ENCODE measurements at regions not wholly inside any gene's neighbourhood (a gene's known extent, or its start where the extent isn't known, plus 50 kb on each side); places are given as distances from the start of the nearest gene placed in this dataset.

DNA sequence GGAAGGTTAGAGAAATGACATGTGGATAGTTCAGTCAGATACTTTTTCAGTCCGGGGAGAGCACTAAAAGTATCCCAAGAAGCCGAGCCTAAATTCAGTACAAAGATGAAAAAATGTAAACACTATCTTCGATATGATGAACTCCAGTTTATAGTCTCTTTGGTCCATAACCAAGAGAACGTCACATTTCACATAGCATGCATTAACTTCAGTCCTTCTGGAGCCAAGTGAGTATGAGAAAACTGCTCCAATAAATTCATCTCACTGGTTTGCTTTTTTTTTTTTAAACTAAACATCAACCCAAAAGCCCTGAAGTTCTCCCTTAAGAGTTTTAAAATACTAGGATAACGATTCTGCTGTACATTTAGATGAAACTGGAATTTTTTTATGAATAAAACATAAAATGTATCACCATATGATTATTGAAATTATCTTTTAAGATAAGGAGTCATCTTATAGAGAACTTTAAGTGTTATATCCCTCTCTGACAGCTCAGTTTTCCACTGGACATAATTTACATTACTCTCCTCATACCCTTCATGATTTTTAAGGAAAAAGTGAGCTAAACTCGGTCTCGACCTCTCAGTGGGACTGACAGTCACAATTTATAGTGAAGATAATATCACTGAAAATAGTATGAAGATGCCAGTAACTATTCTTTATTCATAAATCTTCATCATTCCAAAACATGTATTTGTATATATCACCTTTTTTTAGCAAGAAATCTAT lies 841.5 kb upstream of the FLRT2 start:
- Histone ChIP-seq H3K27me3 (ENCODE audit: insufficient read depth, low read length) (no peaks in the 10 kb centered on the region), H3K79me2 (ENCODE audit: insufficient read depth, low read length) (no peaks in the 10 kb centered on the region), H3K4me3 (ENCODE audit: low read depth, low read length, poor library complexity, severe bottlenecking) (no peak overlapping the region), H3F3A (ENCODE audit: insufficient read depth, low read length) (no peaks in the 10 kb centered on the region), H4K20me1 (ENCODE audit: insufficient read depth, low read length) (no peaks in the 10 kb centered on the region), H3K27ac (ENCODE audit: low read depth, low read length, poor library complexity, severe bottlenecking) (no peak overlapping the region), H2AFZ (ENCODE audit: low read length) (no peak overlapping the region), H3K9ac (ENCODE audit: low read length) (no peak overlapping the region), H3K36me3 (ENCODE audit: insufficient read depth, low read length) (no peaks in the 10 kb centered on the region), H3K4me1 (ENCODE audit: insufficient read depth, low read length, severe bottlenecking) (no peaks in the 10 kb centered on the region), H3K9me2 (ENCODE audit: low read depth, low read length) (no peaks in the 10 kb centered on the region), H3K4me2 (ENCODE audit: low read length) (no peak overlapping the region), H3K9me3 (ENCODE audit: low read length) (no peaks in the 10 kb centered on the region)
- no peak for TF ChIP-seq EZH2 (IDR thresholded peaks at IDR 0.05; ENCODE audit: borderline replicate concordance, low read length)
- TF ChIP-seq, protein P1, sequence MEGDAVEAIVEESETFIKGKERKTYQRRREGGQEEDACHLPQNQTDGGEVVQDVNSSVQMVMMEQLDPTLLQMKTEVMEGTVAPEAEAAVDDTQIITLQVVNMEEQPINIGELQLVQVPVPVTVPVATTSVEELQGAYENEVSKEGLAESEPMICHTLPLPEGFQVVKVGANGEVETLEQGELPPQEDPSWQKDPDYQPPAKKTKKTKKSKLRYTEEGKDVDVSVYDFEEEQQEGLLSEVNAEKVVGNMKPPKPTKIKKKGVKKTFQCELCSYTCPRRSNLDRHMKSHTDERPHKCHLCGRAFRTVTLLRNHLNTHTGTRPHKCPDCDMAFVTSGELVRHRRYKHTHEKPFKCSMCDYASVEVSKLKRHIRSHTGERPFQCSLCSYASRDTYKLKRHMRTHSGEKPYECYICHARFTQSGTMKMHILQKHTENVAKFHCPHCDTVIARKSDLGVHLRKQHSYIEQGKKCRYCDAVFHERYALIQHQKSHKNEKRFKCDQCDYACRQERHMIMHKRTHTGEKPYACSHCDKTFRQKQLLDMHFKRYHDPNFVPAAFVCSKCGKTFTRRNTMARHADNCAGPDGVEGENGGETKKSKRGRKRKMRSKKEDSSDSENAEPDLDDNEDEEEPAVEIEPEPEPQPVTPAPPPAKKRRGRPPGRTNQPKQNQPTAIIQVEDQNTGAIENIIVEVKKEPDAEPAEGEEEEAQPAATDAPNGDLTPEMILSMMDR (IDR thresholded peaks at IDR 0.05; ENCODE audit: low read length), result no peak

DNA sequence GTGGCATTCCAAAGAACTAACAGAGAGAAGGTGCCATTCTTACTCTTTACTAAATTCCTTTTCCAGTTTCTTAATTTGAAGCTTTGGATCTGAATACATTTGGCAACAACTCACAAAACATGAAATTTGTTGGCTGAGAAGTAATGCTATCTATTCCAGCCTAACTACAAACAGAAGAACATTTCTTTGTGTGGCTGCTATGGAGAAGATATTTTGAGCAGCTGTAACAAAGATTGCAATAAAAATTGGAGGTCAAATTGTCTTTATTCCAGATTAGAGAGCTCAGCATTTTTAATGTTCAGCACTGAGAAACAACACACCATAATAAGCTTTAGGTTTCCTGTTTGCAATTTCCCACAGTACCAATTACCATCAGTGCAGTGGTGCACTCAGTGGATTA lies 835.8 kb upstream of the FLRT2 start:
- no peak overlapping the region for H2AFZ ChIP-seq (ENCODE audit: low read length)

DNA sequence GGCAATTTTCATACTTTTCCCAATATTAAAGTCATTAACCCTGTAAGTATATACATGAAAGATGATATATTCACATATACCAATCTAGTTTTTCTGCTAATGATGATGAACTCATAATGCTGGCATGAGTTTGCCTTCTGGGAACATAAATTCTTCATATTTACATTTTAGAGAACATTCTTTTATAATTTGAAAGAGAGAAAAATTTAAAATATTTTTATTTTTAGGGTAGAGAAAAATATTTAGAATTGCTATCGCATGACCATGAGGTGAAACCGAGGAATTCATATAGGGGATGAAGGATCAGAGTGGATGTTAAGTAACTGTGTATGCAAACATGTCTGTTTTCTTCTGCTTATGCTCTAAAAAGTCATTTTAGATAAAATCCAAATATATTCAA lies 825.3 kb upstream of the FLRT2 start:
- H3K27ac ChIP-seq (ENCODE audit: low read depth, low read length, poor library complexity, severe bottlenecking), result no peak overlapping the region
- H2AFZ ChIP-seq (ENCODE audit: low read length), result no peak overlapping the region
- H3K9ac ChIP-seq (ENCODE audit: low read length), result no peak overlapping the region
- H3F3A ChIP-seq (ENCODE audit: insufficient read depth, low read length), result no peaks in the 10 kb centered on the region
- H3K9me3 ChIP-seq (ENCODE audit: low read length), result no peaks in the 10 kb centered on the region
- H3K4me3 ChIP-seq (ENCODE audit: low read depth, low read length, poor library complexity, severe bottlenecking), result no peak overlapping the region
- no peaks in the 10 kb centered on the region for H3K79me2 ChIP-seq (ENCODE audit: insufficient read depth, low read length)
- H3K4me2 ChIP-seq (ENCODE audit: low read length), result no peak overlapping the region
- no peak for TF ChIP-seq EZH2 (IDR thresholded peaks at IDR 0.05; ENCODE audit: borderline replicate concordance, low read length)
- TF ChIP-seq, protein P1 (IDR thresholded peaks at IDR 0.05; ENCODE audit: low read length), result no peak
- H3K4me1 ChIP-seq (ENCODE audit: insufficient read depth, low read length, severe bottlenecking), result no peaks in the 10 kb centered on the region
- no peaks in the 10 kb centered on the region for H3K9me2 ChIP-seq (ENCODE audit: low read depth, low read length)
- no peaks in the 10 kb centered on the region for H3K27me3 ChIP-seq (ENCODE audit: insufficient read depth, low read length)
- no peaks in the 10 kb centered on the region for H3K36me3 ChIP-seq (ENCODE audit: insufficient read depth, low read length)
- H4K20me1 ChIP-seq (ENCODE audit: insufficient read depth, low read length), result no peaks in the 10 kb centered on the region

More for the DNA sequence above, 835.8 kb upstream of the FLRT2 start:
- no peak for TF ChIP-seq EZH2 (IDR thresholded peaks at IDR 0.05; ENCODE audit: borderline replicate concordance, low read length)
- TF ChIP-seq, protein P1 (IDR thresholded peaks at IDR 0.05; ENCODE audit: low read length), result no peak
- Histone ChIP-seq H4K20me1 (ENCODE audit: insufficient read depth, low read length) (no peaks in the 10 kb centered on the region), H3K27me3 (ENCODE audit: insufficient read depth, low read length) (no peaks in the 10 kb centered on the region), H3K4me1 (ENCODE audit: insufficient read depth, low read length, severe bottlenecking) (no peaks in the 10 kb centered on the region), H3K79me2 (ENCODE audit: insufficient read depth, low read length) (no peaks in the 10 kb centered on the region), H3K9me3 (ENCODE audit: low read length) (no peaks in the 10 kb centered on the region), H3K4me2 (ENCODE audit: low read length) (no peak overlapping the region), H3K9me2 (ENCODE audit: low read depth, low read length) (no peaks in the 10 kb centered on the region), H3F3A (ENCODE audit: insufficient read depth, low read length) (no peaks in the 10 kb centered on the region), H3K4me3 (ENCODE audit: low read depth, low read length, poor library complexity, severe bottlenecking) (no peak overlapping the region), H3K36me3 (ENCODE audit: insufficient read depth, low read length) (no peaks in the 10 kb centered on the region), H3K9ac (ENCODE audit: low read length) (no peak overlapping the region), H3K27ac (ENCODE audit: low read depth, low read length, poor library complexity, severe bottlenecking) (no peak overlapping the region)
